Breast epithelium (tissue), 4 donors: ENCODE measurements at regions not wholly inside any gene's neighbourhood (a gene's known extent, or its start where the extent isn't known, plus 50 kb on each side); places are given as distances from the start of the nearest gene placed in this dataset.
"Not testable (repeated sequence)": the region's sequence is repeated elsewhere in the genome, so short reads cannot be mapped to it uniquely, and the experiment has no call there.

ENCODE experiments used
- DNase-seq, 2 donors: peaks; one replicate each; pipeline ENCODE4 v3.0.0-alpha.2; 2019; ENCODE audit warnings: low spot score in 2 of 2
- H3K27ac ChIP-seq, 2 donors: fragments of 200-600 bp; sonication (generic) in 1 of 2; one replicate each; pipeline ENCODE4 v1.5.1; 2016 to 2019; ENCODE audit warnings: mild to moderate bottlenecking in 1 of 2
- H3K27me3 ChIP-seq, 2 donors: fragments of 200-600 bp; sonication (generic) in 1 of 2; one replicate each; pipeline versions ENCODE4 v1.5.1 to v1.6.0; 2017 to 2019; ENCODE audit warnings: control low read depth in 1 of 2, mild to moderate bottlenecking in 1 of 2
- H3K36me3 ChIP-seq: fragments of 200-600 bp; one replicate; pipeline ENCODE4 v1.5.1; 2019
- H3K4me1 ChIP-seq, 2 donors: fragments of 200-600 bp; sonication (generic); one replicate each; pipeline ENCODE4 v1.5.1; 2016 to 2019; ENCODE audit warnings: control low read depth in 1 of 2
- H3K4me3 ChIP-seq, 3 donors: fragments of 200-600 bp; sonication (generic); 1 replicate in 2 of 3; 2 replicates in 1 of 3; pipeline ENCODE4 v1.5.1; 2016 to 2019; ENCODE audit warnings: mild to moderate bottlenecking in 3 of 3, moderate library complexity in 2 of 3
- H3K9me3 ChIP-seq, 2 donors: fragments of 200-600 bp; sonication (generic) in 1 of 2; one replicate each; pipeline ENCODE4 v1.5.1; 2016 to 2019; ENCODE audit warnings: control low read depth in 1 of 2
- POLR2A ChIP-seq: fragments of 450-650 bp; IDR thresholded peaks from one replicate; pipeline ENCODE4 v1.6.1; 2016; ENCODE audit warnings: antibody characterized with exemption, mild to moderate bottlenecking, moderate library complexity
- POLR2AphosphoS5 ChIP-seq, 3 donors: sonication (generic); formaldehyde crosslinking; IDR thresholded peaks; one replicate each; pipeline ENCODE4 v1.6.1; 2017; ENCODE audit warnings: antibody characterized with exemption in 3 of 3
- intact Hi-C: fragments of 100-400 bp; cut with DNase I; formaldehyde crosslinking; loops from one replicate; pipeline ENCODE4 v1.15.1; 2023; ENCODE audit warnings: low total_unique reads
- TF ChIP-seq, protein P1 (sequence below), 3 donors: fragments of 450-650 bp; IDR thresholded peaks; one replicate each; pipeline ENCODE4 v1.5.1; 2016 to 2017; ENCODE audit warnings: antibody characterized with exemption in 3 of 3, mild to moderate bottlenecking in 3 of 3, moderate library complexity in 3 of 3

DNA sequence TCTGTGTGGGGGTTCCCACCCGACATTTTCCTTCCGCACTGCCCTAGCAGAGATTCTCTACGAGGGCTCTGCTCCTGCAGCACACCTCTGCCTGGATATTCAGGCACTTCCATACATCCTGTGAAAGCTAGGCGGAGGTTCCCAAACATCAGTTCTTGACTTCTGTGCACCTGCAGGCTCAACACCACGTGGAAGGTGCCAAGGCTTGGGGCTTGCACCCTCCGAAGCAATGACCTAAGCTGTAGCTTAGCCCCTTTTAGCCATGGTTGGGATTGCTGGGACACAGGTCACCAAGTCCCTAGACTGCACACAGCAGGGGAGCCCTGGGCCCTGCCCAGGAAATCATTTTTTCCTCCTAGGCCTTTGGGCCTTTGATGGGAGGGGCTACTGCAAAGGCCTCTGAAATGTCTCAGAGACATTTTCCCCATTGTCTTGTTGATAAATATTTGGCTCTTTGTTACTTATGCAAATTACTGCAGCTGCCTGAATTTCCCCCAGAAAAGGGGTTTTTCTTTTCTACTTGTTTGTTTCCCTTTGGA lies 1004.8 kb downstream of the OLFM4 start:
- Histone ChIP-seq H3K4me3 (no peak overlapping the region), H3K27ac (no peak overlapping the region), H3K9me3 (peaks cover 0 to 10% of the 10 kb centered on the region in 2 donors), H3K4me1 (no peaks in the 10 kb centered on the region), H3K36me3 (no peaks in the 10 kb centered on the region), H3K27me3 (no peaks in the 10 kb centered on the region)
- no peak for DNase-seq
- intact Hi-C loops: no loop called here
- TF ChIP-seq POLR2A: no peak
- TF ChIP-seq, protein P1, sequence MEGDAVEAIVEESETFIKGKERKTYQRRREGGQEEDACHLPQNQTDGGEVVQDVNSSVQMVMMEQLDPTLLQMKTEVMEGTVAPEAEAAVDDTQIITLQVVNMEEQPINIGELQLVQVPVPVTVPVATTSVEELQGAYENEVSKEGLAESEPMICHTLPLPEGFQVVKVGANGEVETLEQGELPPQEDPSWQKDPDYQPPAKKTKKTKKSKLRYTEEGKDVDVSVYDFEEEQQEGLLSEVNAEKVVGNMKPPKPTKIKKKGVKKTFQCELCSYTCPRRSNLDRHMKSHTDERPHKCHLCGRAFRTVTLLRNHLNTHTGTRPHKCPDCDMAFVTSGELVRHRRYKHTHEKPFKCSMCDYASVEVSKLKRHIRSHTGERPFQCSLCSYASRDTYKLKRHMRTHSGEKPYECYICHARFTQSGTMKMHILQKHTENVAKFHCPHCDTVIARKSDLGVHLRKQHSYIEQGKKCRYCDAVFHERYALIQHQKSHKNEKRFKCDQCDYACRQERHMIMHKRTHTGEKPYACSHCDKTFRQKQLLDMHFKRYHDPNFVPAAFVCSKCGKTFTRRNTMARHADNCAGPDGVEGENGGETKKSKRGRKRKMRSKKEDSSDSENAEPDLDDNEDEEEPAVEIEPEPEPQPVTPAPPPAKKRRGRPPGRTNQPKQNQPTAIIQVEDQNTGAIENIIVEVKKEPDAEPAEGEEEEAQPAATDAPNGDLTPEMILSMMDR (IDR thresholded peaks at IDR 0.05): no peak
- TF ChIP-seq POLR2AphosphoS5 (IDR thresholded peaks at IDR 0.05): no peak

DNA sequence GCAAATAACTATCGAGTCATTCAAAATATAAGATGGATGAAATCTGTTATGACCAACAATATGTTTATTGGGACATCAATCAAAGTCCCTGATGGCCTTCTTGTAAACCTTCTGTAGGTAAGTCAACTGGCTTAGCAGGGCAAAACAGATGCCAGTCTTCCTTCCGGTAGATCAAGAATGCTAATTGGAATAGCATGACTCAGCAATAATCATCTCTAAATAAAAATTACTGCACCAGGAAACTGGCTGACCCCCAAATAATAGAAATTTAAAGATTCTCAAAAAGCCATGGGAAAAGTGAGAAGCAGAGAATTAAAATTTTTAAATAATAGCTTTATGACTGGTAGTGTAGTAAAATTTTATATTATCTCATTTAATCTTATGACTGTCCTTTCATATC lies 1005.4 kb downstream of the OLFM4 start:
- intact Hi-C loops: no loop called here
- H3K27ac ChIP-seq: no peak overlapping the region
- peaks cover 0 to 10% of the 10 kb centered on the region in 2 donors for H3K9me3 ChIP-seq
- H3K36me3 ChIP-seq: no peaks in the 10 kb centered on the region
- TF ChIP-seq POLR2AphosphoS5 (IDR thresholded peaks at IDR 0.05) (no peak), POLR2A (no peak)
- TF ChIP-seq, protein P1 (IDR thresholded peaks at IDR 0.05): no peak
- H3K27me3 ChIP-seq: no peaks in the 10 kb centered on the region
- no peaks in the 10 kb centered on the region for H3K4me1 ChIP-seq
- DNase-seq: no peak
- H3K4me3 ChIP-seq: no peak overlapping the region

DNA sequence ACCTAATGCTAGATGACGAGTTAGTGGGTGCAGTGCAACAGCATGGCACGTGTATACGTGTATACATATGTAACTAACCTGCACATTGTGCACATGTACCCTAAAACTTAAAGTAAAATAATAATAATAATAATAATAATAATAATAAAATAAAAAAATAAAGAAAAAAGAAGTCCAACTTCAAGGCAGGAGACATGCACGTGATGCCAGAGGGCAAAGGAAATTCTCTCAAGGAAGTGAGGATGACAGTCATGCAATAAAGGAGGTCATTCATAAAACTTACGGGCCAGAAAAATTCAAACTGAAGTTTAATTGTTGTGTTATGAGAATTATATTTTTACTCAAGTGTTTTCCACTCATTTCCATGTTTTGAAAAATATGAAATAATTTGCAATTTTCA lies 1028.8 kb downstream of the OLFM4 start:
- H3K27me3 ChIP-seq, intact Hi-C loops, H3K4me1 ChIP-seq, H3K9me3 ChIP-seq, H3K36me3 ChIP-seq, DNase-seq, H3K4me3 ChIP-seq, H3K27ac ChIP-seq: not testable (repeated sequence)

DNA sequence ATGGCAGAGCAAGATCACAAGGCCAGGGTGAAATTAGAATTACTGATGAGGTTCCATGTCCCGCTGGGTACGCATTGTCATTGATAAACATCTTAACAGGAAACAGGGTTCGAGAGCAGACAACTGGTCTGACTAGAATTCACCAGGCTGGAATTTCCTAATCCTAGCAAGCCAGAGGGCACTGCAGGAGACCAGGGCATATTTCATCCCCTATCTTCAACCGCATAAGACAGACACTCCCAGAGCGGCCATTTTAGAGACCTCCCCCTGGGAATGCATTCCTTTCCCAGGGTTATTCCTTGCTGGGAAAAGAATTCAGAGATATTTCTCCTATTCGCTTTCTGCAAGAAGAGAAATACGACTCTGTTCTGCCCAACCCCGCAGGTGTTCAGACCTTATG lies 1041.3 kb downstream of the OLFM4 start:
- intact Hi-C loops: loop anchor here (10.0 kb wide), 1 partner anchor 285 kb away; no protein-coding TSS in a partner anchor
- H3K9me3 ChIP-seq: peaks cover 0 to 17% of the 10 kb centered on the region in 2 donors
- not testable (repeated sequence) for H3K36me3 ChIP-seq, H3K4me1 ChIP-seq, DNase-seq, H3K4me3 ChIP-seq, H3K27ac ChIP-seq, H3K27me3 ChIP-seq

DNA sequence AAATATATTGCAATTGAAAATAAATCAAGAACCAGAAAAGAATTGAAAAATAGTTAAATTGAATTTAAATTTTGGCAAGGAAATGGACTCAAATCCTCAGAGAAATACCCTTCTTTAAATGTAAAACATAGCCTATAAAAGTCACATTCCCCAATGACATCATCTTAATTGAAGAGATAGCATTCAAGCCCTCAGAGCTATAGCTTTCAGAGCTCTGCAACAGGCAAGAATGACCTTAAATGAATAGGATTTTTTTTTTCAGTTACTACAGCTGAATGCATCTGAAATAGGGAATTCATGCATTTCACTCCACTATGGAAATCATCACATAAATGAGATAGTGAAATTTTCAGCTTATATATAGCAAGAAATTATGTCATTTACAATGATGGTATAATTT lies 1049.0 kb downstream of the OLFM4 start:
- Histone ChIP-seq H3K4me1 (no peaks in the 10 kb centered on the region), H3K36me3 (no peaks in the 10 kb centered on the region), H3K9me3 (peaks cover 8 to 15% of the 10 kb centered on the region in 2 donors), H3K27me3 (no peaks in the 10 kb centered on the region), H3K27ac (no peak overlapping the region), H3K4me3 (no peak overlapping the region)
- TF ChIP-seq POLR2A: no peak
- TF ChIP-seq, protein P1 (IDR thresholded peaks at IDR 0.05): no peak
- no peak for TF ChIP-seq POLR2AphosphoS5 (IDR thresholded peaks at IDR 0.05)
- intact Hi-C loops: loop anchor here (10.0 kb wide), 1 partner anchor 293 kb away; no protein-coding TSS in a partner anchor
- no peak for DNase-seq

DNA sequence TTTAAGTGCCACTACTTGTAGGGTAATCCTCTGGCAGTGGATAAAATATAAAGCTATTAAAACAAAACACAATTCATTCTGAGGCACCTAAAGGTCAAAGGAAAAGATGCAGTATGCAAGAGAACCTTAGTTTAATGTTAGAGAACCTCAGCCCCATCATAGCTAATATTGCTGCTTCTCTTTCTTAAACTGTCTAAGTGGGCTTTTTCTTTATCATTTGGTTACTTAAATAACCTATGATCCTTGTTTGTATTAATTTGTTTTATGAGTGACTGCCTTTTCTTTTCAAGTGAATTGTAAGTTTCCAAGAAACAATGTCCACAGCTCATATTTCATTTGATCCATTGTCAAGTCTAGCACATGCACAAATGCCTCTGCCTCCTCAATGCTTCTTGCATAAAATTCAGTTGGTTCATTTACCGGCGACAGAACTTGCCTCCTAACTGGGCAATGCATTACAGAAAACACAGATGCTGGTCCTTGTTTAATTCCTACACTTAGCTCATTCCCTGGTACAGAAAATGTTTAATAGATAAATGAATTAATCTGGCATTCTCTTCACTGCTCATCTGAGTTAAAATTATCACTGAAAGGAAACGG lies 1049.8 kb downstream of the OLFM4 start:
- Histone ChIP-seq H3K27ac (no peak overlapping the region), H3K4me1 (no peaks in the 10 kb centered on the region), H3K27me3 (no peaks in the 10 kb centered on the region), H3K4me3 (no peak overlapping the region), H3K9me3 (peaks cover 8 to 15% of the 10 kb centered on the region in 2 donors), H3K36me3 (no peaks in the 10 kb centered on the region)
- TF ChIP-seq POLR2A (no peak), POLR2AphosphoS5 (IDR thresholded peaks at IDR 0.05) (no peak)
- TF ChIP-seq, protein P1 (IDR thresholded peaks at IDR 0.05): no peak
- intact Hi-C loops: loop anchor here (10.0 kb wide), 1 partner anchor 294 kb away; no protein-coding TSS in a partner anchor
- no peak for DNase-seq

DNA sequence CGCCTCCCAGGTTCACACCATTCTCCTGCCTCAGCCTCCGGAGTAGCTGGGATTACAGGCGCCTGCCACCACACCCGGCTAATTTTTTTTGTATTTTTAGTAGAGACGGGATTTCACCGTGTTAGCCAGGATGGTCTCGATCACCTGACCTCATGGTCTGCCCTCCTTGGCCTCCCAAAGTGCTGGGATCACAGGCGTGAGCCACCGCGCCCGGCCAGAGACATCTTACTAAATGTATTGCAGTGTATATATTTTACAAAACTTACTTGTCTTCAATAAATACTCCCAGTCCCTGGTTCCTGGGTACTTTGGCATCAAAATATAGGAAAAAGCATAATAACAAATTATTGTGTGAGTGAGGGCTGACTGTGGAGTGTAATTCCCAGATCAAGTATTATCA lies 1053.7 kb downstream of the OLFM4 start:
- H3K36me3 ChIP-seq, H3K4me3 ChIP-seq, H3K27me3 ChIP-seq, intact Hi-C loops, H3K4me1 ChIP-seq, H3K27ac ChIP-seq, DNase-seq: not testable (repeated sequence)
- peaks cover 8 to 15% of the 10 kb centered on the region in 2 donors for H3K9me3 ChIP-seq
